ENCODE measurements at regions not wholly inside any gene's neighbourhood (a gene's known extent, or its start where the extent isn't known, plus 50 kb on each side); places are given as distances from the start of the nearest gene placed in this dataset.
"Not testable (repeated sequence)": the region's sequence is repeated elsewhere in the genome, so short reads cannot be mapped to it uniquely, and the experiment has no call there.

DNA sequence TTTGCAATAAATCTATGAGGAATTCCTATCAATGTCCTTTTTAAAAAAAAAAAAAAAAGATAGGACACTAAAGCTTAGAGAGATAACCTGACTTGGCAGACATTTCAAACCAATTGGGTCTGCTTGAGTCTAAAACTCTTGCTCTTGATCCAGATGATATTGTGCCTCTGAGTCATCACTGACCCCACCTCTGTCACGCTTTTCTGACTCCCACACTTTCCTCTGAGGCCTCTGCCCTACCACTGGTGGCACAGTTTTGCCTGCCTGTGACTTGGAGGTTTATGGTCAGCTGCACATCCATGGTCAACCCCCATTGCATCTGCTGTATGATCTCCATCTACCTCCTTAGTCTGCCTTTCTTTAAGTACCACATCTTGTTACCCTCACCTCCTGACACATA is 328.7 kb downstream of the SPRY2 start:
- no peak for DNase-seq

DNA sequence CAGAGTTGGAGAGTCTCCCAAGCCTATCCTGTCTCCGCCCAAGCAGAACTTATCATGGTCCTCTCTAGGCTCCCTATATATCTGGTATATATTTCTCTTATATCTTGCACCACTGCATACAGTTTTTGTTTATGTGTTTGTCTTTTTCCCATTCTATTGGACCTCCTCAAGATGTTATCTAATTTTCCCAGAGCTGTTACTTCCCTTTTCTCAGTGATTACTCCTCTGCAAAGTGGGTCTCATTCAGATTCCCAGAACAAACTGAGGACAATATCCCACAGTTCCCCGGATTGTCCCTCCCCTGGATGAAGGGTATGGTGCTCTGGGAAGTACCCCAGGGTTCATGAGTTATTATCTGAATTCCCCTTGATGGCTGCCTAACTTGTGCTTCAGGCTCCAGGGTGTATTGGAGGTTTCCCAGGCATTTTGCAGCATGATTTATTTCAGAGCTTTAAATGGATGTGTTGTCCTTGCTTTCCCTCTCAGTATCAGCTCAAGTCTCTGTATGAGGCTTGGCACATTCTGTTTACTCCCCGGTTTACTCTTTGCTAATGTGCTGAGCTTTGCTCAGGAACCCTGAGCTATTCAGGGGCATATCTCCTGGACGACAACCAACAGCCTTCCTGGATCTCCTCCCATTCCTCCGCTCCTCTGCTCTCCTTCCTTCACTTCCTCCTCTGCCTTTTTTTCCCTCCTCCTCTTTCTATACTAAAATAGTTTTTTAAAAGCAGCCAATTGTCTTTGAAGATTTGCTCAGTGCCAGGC is 329.3 kb downstream of the SPRY2 start:
- DNase-seq, result no peak

- no peak for DNase-seq
Observed at GRCh38 chr13:80010846-80011245, 330.1 kb downstream of the SPRY2 start.

DNA sequence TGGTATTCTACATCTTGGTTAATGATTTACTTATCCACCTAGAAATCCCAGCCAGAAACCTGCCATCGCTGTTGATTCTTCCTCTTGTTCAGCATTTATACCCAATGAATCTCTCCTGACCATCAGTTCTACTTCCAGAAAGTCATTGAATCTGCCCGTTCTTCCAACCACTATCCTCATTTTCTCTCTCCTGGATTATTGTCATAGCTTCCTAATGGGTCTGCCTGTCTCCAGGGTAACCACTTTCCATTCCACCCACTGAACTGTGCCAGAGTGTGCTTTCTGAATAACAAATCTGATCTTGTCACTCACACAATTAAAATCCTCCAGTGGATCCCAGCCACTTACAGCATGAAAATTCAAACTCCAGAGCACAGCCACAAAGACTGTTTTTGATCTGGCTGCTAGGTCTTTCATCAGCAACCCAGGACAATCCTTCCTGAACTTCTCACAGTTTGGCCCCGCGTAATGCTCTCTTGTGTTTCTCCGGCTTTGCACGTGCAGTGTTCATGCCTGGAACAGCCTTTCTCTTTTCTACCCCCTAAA is 330.6 kb downstream of the SPRY2 start:
- DNase-seq, result no peak

DNA sequence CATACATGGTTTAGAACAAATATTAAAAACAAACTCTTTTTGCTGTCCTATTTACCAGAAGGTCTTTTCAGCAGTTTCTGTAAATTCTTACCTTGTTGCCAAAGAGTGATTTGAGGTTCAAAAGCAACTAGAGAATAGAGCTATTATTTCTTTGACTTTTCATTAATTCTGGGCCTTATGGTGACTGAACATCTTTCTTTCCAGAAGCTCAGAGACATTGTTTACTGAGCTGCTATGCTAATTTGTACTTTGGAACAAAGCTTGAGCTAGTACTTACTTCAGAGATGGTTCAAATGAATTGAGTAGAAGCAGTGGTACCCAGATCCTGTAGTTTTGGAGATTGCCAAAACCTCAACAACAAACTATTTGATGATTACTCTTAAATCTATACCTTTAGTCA is 331.2 kb downstream of the SPRY2 start:
- no peak for DNase-seq

DNA sequence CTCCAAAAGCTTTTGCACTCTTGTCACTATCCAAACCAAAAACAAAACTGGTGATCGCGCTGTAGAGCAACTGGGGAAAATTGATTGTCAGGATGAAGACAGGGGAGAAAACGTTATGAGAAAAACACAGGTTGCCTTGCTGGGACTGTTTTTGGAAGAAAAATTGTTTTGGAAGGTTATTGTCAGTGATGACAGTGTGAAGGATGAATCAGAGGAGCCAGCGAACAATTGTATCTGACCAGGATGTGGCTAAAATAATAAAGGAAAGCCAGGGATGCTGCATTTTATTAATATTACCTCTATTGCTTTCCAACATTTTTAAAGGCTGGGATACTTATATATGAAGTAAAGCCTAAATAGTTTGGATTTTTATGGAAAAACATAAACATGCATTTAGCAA is 334.0 kb downstream of the SPRY2 start:
- DNase-seq, result no peak

DNA sequence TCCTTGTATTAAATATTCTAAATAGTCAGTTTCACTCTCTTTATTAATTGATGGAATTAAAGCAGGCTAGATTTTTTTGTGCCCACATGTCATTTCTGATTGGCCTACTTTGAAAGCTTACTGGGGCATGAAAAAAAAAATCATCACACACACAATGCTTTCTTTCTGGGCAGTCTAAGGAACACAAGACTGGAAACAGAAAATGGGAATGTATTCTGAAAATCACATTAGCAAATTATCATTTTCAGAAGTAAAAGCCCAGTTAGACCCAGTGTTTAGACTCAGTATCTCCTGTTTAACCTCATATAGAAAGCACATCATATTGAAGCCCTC is 339.4 kb downstream of the SPRY2 start:
- no peak for DNase-seq

DNA sequence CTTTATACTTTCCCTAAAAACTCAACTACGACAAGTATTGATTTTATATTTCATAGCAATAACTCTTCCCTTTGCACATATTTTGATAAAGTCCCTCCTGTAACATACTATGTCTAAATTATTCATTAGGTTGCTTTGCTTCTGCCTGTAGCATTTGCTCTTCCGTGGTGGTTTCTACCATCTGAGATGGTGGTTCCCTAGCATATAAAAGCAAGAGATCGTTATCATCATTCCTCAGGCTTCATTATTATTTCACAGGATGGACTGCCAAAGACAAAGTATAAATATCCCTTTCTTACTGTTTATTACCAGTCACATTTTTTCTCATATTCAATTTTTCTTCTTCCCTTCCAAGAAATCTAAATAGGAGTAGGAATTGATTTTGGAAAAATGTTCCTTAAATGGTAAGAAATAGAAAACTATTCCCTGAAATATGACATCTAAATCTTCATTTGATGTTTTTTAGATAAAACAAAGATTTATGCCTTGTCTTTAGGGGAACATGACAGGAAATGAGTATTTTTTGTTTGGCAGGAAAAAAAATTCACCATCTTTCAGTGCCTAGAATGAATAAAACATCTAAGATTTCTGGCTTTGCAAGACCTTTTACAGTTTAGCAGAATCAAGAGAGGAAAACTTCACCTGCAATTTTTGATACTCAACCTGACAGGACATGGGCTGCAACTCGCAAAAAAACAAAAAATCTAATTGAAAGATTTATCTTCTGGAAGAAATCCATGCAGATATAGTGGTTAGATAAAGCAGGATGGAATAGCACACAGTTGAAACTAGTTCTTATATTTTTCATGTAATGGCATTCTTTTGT is 340.0 kb downstream of the SPRY2 start:
- DNase-seq, result no peak

DNA sequence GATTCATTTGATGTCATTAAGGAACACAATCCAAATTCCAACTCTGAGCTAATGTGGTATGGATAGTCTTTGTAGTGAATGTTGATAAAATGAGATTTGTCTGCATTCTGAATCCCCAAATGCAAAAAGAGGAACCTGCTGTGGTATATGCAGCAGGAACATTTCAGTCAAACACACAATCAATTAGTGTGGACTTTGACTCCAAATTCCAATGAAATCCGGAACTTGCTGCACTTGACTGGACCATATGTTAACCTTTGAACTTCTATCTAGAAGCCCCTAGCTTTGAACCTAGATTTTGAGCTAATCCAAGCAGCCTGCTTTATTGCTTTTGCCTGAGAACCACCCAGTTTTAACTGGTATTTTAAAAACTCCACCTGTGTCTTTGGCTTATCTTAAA is 341.3 kb downstream of the SPRY2 start:
- no peak for DNase-seq

- no peak for DNase-seq
Observed at GRCh38 chr13:79998381-79998880, 342.5 kb downstream of the SPRY2 start.

- DNase-seq, result no peak
Observed at GRCh38 chr13:79997244-79997643, 343.7 kb downstream of the SPRY2 start.

- no peak for DNase-seq
Observed at GRCh38 chr13:79995334-79995733, 345.6 kb downstream of the SPRY2 start.

- no peak for DNase-seq
Observed at GRCh38 chr13:79992111-79992510, 348.8 kb downstream of the SPRY2 start.

- DNase-seq, result no peak
Observed at GRCh38 chr13:79990048-79990447, 350.9 kb downstream of the SPRY2 start.

GRCh38 chr13:79989217-79989661 is 351.7 kb downstream of the SPRY2 start:
- DNase-seq, result no peak

DNA sequence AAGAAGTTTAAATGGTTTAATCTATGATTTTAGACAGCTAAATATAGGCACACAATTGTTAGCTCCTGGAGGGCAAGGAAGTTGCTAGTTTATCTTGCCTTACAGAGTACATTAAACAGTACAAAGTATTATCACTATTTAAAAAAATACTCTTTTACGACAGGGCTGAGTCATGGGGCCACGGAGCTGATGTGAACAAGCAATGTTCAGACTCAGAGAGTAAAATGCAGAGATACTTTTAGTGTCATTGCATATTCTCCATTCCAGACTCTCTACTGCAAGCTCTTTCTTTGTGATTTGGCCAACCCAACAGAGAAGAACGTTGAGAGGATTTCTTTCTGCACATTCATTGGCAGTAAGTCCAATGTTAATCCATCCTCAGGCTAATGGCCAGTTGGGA is 352.4 kb downstream of the SPRY2 start:
- no peak for DNase-seq

DNA sequence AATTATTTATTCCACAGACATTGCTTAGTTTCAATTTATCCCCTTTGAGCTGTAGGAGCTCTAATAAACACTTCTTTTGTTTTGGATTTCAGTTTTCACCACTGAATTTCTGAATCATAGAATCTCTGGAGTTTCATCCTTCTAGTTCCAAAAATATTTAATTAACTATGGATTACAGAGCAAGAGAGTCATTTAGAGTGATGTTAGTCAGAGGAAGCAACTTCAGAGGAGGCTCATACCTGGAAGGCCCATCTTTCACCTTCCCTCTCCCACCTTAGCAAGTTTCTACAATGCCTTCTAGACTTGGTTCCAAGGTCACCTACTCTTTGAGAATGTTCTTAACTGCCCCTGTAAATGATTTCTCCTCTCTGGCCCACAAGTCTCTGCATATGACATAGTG is 353.2 kb downstream of the SPRY2 start:
- no peak for DNase-seq

DNA sequence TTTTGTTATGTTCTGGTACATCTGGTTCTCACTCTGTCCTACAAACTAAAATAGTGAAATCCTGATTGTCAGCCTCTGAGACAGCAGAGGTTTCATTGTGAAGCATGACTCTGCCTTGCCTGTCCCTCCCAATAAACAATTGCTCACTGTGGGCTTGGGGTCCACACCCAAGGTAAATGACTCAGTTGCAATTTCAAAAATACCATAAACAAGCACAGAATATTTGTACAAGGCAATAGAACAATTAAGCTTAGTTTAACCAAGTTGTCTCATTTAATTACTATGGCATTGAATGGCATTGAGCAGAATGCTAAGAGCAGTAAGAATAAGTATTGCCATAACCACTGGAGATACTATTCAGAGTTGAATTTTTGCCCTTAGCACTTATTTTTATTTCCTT is 353.6 kb downstream of the SPRY2 start:
- DNase-seq, result no peak

- DNase-seq, result no peak
Observed at GRCh38 chr13:79986890-79987289, 354.0 kb downstream of the SPRY2 start.

- not testable (repeated sequence) for DNase-seq
Observed at GRCh38 chr13:79974935-79975650, 365.8 kb downstream of the SPRY2 start.

- DNase-seq, result no peak
Observed at GRCh38 chr13:79973533-79973963, 367.4 kb downstream of the SPRY2 start.

DNA sequence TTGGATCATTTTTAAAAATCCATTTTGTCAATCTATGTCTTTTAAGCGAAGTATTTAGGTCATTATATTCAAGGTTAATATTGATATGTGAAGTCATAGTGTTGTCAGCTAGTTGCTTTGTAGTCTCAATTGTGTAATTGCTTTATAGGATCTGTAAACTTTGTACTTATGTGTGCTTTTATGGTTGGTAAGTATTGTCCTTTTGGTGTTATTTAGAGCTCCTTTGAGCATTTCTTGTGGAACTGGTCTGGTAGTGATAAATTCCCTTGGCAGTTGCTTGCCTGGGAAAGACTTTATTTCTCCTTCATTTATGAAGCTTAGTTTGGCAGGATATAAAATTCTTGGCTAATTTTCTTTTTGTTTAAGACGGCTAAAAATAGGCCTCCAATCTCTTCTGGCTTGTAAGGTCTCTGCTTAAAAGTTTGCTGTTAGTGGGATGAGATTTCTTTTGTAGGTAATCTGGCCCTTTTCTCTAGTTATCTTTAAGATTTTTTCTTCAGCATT is 368.8 kb downstream of the SPRY2 start:
- DNase-seq, result no peak

DNA sequence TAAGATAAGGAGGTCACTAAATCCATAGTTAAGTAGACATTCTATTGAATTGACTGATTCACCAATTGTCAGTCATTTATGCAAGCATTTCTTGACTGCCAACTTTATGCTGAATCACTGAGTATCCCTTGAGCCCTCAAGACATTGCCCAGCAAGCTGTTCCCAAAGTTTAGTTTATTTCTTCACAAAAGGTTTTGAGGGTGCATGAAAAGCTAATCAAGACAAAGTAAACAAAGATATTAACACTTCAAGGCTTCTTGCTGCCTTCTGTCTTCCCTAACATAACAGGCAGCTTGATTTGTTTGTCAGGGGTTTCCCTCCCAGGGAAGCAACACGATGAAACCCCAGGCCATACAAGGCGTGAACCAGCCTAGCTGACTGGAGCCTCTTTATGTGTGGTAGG is 374.4 kb downstream of the SPRY2 start:
- DNase-seq, result no peak
